MM.1S (cell line): ENCODE measurements at regions not wholly inside any gene's neighbourhood (a gene's known extent, or its start where the extent isn't known, plus 50 kb on each side); places are given as distances from the start of the nearest gene placed in this dataset.

Source experiments
- CTCF ChIP-seq: fragments of 300-600 bp; sonication (generic); IDR thresholded peaks from 2 replicates; pipeline ENCODE4 v1.5.1; 2016; ENCODE audit warnings: antibody characterized with exemption, low read length, mixed read lengths
- EZH2 ChIP-seq: fragments of 300-600 bp; sonication (generic); optimal IDR thresholded peaks from 2 replicates; pipeline ENCODE3; 2017; ENCODE audit warnings: low read depth, mild to moderate bottlenecking, antibody characterized with exemption, low read length, mixed read lengths
- EZH2phosphoT487 ChIP-seq: fragments of 300-600 bp; sonication (generic); IDR thresholded peaks from 2 replicates; pipeline ENCODE4 v1.6.1; 2018; ENCODE audit warnings: antibody characterized with exemption, low read length

GRCh38 chr1:163583661-163584181, 262.0 kb downstream of the NUF2 start:
- TF ChIP-seq CTCF (no peak), EZH2phosphoT487 (no peak), EZH2 (no peak)
